ENCODE measurements at regions not wholly inside any gene's neighbourhood (a gene's known extent, or its start where the extent isn't known, plus 50 kb on each side); places are given as distances from the start of the nearest gene placed in this dataset.

DNA sequence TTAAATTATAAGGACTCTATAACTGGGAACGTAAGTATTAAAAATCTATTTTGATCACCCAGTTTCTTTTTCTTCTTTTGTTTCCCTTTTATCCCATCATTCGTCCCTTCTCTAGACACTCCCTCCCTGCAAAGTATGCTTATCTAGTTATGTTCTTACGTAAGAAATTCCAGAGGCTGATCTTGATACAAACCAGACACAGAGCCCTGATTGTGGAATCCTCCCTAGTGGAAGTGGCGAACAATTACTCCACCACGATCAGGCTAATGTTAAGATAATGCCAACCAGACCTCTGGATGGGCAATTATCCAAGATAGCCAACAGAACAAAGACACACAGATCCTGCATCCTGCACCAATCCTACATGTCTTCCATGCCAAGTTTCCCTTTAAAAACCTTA, 1557.4 kb downstream of the PLA2G4A start:
- Histone ChIP-seq H3K4me3 (ENCODE audit: low read depth, low read length, poor library complexity, severe bottlenecking) (no peak overlapping the region), H3K36me3 (ENCODE audit: insufficient read depth, low read length) (no peaks in the 10 kb centered on the region), H3K4me1 (ENCODE audit: insufficient read depth, low read length, poor library complexity, severe bottlenecking) (no peaks in the 10 kb centered on the region), H2AFZ (ENCODE audit: low read length) (no peak overlapping the region), H3K4me2 (ENCODE audit: low read length) (no peak overlapping the region), H3K9me3 (ENCODE audit: low read length) (no peaks in the 10 kb centered on the region), H3K27ac (ENCODE audit: low read depth, low read length, poor library complexity, severe bottlenecking) (no peak overlapping the region), H4K20me1 (ENCODE audit: insufficient read depth, low read length) (no peaks in the 10 kb centered on the region), H3K79me2 (ENCODE audit: insufficient read depth, low read depth, low read length) (no peaks in the 10 kb centered on the region), H3K9me2 (ENCODE audit: insufficient read depth, low read length) (no peaks in the 10 kb centered on the region)
- no peak for DNase-seq (ENCODE audit: low spot score)
- TF ChIP-seq EZH2phosphoT487 (IDR thresholded peaks at IDR 0.05; ENCODE audit: borderline replicate concordance, low read depth, low read length) (no peak), CTCF (conservative IDR thresholded peaks at IDR 0.05; ENCODE audit: low read length) (no peak)
- ChIA-PET POLR2A (no interaction called here), CTCF (ENCODE audit: unreplicated experiment) (no interaction called here)
- no TSS peak for BruUV-seq (replicated peaks)
- intact Hi-C loops (cut with micrococcal nuclease; ENCODE audit: unreplicated experiment): no loop called here

GRCh38 chr1:188386666-188387065, 1557.9 kb downstream of the PLA2G4A start:
- POLR2A ChIA-PET: no interaction called here
- no peaks in the 10 kb centered on the region for H3K9me3 ChIP-seq (ENCODE audit: low read length)
- H4K20me1 ChIP-seq (ENCODE audit: insufficient read depth, low read length): no peaks in the 10 kb centered on the region
- no peak for DNase-seq (ENCODE audit: low spot score)
- no peaks in the 10 kb centered on the region for H3K79me2 ChIP-seq (ENCODE audit: insufficient read depth, low read depth, low read length)
- H3K27ac ChIP-seq (ENCODE audit: low read depth, low read length, poor library complexity, severe bottlenecking): no peak overlapping the region
- CTCF ChIA-PET (ENCODE audit: unreplicated experiment): no interaction called here
- intact Hi-C loops (cut with micrococcal nuclease; ENCODE audit: unreplicated experiment): no loop called here
- no peak for TF ChIP-seq CTCF (conservative IDR thresholded peaks at IDR 0.05; ENCODE audit: low read length)
- TF ChIP-seq EZH2phosphoT487 (IDR thresholded peaks at IDR 0.05; ENCODE audit: borderline replicate concordance, low read depth, low read length): no peak
- no peak overlapping the region for H3K4me3 ChIP-seq (ENCODE audit: low read depth, low read length, poor library complexity, severe bottlenecking)
- H3K4me2 ChIP-seq (ENCODE audit: low read length): no peak overlapping the region
- no peaks in the 10 kb centered on the region for H3K4me1 ChIP-seq (ENCODE audit: insufficient read depth, low read length, poor library complexity, severe bottlenecking)
- no TSS peak for BruUV-seq (replicated peaks)
- no peaks in the 10 kb centered on the region for H3K36me3 ChIP-seq (ENCODE audit: insufficient read depth, low read length)
- no peak overlapping the region for H2AFZ ChIP-seq (ENCODE audit: low read length)
- H3K9me2 ChIP-seq (ENCODE audit: insufficient read depth, low read length): no peaks in the 10 kb centered on the region

- Histone ChIP-seq H3K4me3 (ENCODE audit: low read depth, low read length, poor library complexity, severe bottlenecking) (no peak overlapping the region), H2AFZ (ENCODE audit: low read length) (no peak overlapping the region), H3K9me2 (ENCODE audit: insufficient read depth, low read length) (no peaks in the 10 kb centered on the region), H3K36me3 (ENCODE audit: insufficient read depth, low read length) (no peaks in the 10 kb centered on the region), H4K20me1 (ENCODE audit: insufficient read depth, low read length) (no peaks in the 10 kb centered on the region), H3K9me3 (ENCODE audit: low read length) (no peaks in the 10 kb centered on the region), H3K4me1 (ENCODE audit: insufficient read depth, low read length, poor library complexity, severe bottlenecking) (no peaks in the 10 kb centered on the region), H3K27ac (ENCODE audit: low read depth, low read length, poor library complexity, severe bottlenecking) (no peak overlapping the region), H3K4me2 (ENCODE audit: low read length) (no peak overlapping the region), H3K79me2 (ENCODE audit: insufficient read depth, low read depth, low read length) (no peaks in the 10 kb centered on the region)
- no TSS peak for BruUV-seq (replicated peaks)
- ChIA-PET CTCF (ENCODE audit: unreplicated experiment) (no interaction called here), POLR2A (no interaction called here)
- no peak for TF ChIP-seq EZH2phosphoT487 (IDR thresholded peaks at IDR 0.05; ENCODE audit: borderline replicate concordance, low read depth, low read length)
- TF ChIP-seq CTCF (conservative IDR thresholded peaks at IDR 0.05; ENCODE audit: low read length): no peak
- no peak for DNase-seq (ENCODE audit: low spot score)
- intact Hi-C loops (cut with micrococcal nuclease; ENCODE audit: unreplicated experiment): no loop called here
These were observed 1565.9 kb downstream of the PLA2G4A start for GRCh38 chr1:188394677-188395076.

Measured in OCI-LY7 (cell line).